Gastroesophageal sphincter (tissue), 4 donors: ENCODE measurements at regions not wholly inside any gene's neighbourhood (a gene's known extent, or its start where the extent isn't known, plus 50 kb on each side); places are given as distances from the start of the nearest gene placed in this dataset.
"Not testable (repeated sequence)": the region's sequence is repeated elsewhere in the genome, so short reads cannot be mapped to it uniquely, and the experiment has no call there.

Experiments
- ATAC-seq: fragments of 150-250 bp; one replicate; pipeline ENCODE4 v1.9.1; 2016; ENCODE audit warnings: mild to moderate bottlenecking, moderate library complexity
- H3K27ac ChIP-seq, 4 donors: fragments of 200-600 bp; sonication (generic) in 3 of 4; 1 replicate in 3 of 4; 2 replicates in 1 of 4; pipeline ENCODE4 v1.5.1; 2016 to 2019
- H3K27me3 ChIP-seq: fragments of 200-600 bp; sonication (generic); one replicate; pipeline ENCODE4 v1.5.1; 2019
- H3K36me3 ChIP-seq, 2 donors: fragments of 200-600 bp; sonication (generic); one replicate each; pipeline ENCODE4 v1.5.1; 2019; ENCODE audit warnings: control low read depth in 1 of 2
- H3K4me1 ChIP-seq, 3 donors: fragments of 200-600 bp; sonication (generic); 1 replicate in 2 of 3; 2 replicates in 1 of 3; pipeline ENCODE4 v1.5.1; 2016 to 2019; ENCODE audit warnings: control low read depth in 2 of 3
- H3K4me3 ChIP-seq, 2 donors: fragments of 200-600 bp; sonication (generic); one replicate each; pipeline ENCODE4 v1.5.1; 2019; ENCODE audit warnings: mild to moderate bottlenecking in 1 of 2, moderate library complexity in 1 of 2
- H3K9me3 ChIP-seq, 3 donors: fragments of 200-600 bp; sonication (generic); one replicate each; pipeline ENCODE4 v1.5.1; 2017 to 2019; ENCODE audit warnings: control low read depth in 2 of 3
- CTCF ChIP-seq, 4 experiments: fragments of 200-600 bp in 2 of 4; fragments of 450-650 bp in 2 of 4; sonication (generic) in 1 of 4; IDR thresholded peaks; one replicate each; pipeline ENCODE4 v1.5.1; 2017 to 2019; ENCODE audit warnings: antibody characterized with exemption in 4 of 4, mild to moderate bottlenecking in 2 of 4, moderate library complexity in 2 of 4
- EP300 ChIP-seq: sonication (generic); formaldehyde crosslinking; IDR thresholded peaks from one replicate; pipeline ENCODE4 v1.6.1; 2017; ENCODE audit warnings: antibody characterized with exemption, mild to moderate bottlenecking
- POLR2A ChIP-seq, 2 donors: fragments of 450-650 bp; IDR thresholded peaks; one replicate each; pipeline ENCODE4 v1.6.1; 2017; ENCODE audit warnings: antibody characterized with exemption in 2 of 2, mild to moderate bottlenecking in 2 of 2, moderate library complexity in 1 of 2
- POLR2AphosphoS5 ChIP-seq: sonication (generic); formaldehyde crosslinking; IDR thresholded peaks from one replicate; pipeline ENCODE4 v1.6.1; 2017; ENCODE audit warnings: antibody characterized with exemption
- WGBS, 2 donors: methylation state at CpG; one replicate each; pipeline ENCODE4 v1.1.5; 2018; ENCODE audit warnings: low coverage in 1 of 2; 5-methylcytosine and 5-hydroxymethylcytosine counted together

- ATAC-seq, result no peak
- no peaks in the 10 kb centered on the region for H3K4me1 ChIP-seq
Measured at GRCh38 chr6:22173311-22173710, 123.5 kb downstream of the PRL start.

GRCh38 chr6:22180250-22180649 lies 116.6 kb downstream of the PRL start:
- not testable (repeated sequence) for H3K4me1 ChIP-seq, H3K27ac ChIP-seq, H3K27me3 ChIP-seq, ATAC-seq, H3K4me3 ChIP-seq
- peaks cover 0 to 34% (median 2%) of the 10 kb centered on the region in 3 donors for H3K9me3 ChIP-seq
- peaks cover 0 to 11% of the 10 kb centered on the region in 2 donors for H3K36me3 ChIP-seq
- 83 to 94% methylated on average over 6 to 12 of the region's 20 CpGs for WGBS, 2 donors

More at GRCh38 chr6:22173311-22173710, 123.5 kb downstream of the PRL start:
- H3K9me3 ChIP-seq, result peaks cover 0 to 28% (median 0%) of the 10 kb centered on the region in 3 donors
- peaks cover 0 to 14% of the 10 kb centered on the region in 2 donors for H3K36me3 ChIP-seq
- H3K27ac ChIP-seq, result no peak overlapping the region
- TF ChIP-seq POLR2A (IDR thresholded peaks at IDR 0.05), result no peak
- TF ChIP-seq POLR2AphosphoS5, result no peak
- no peak for TF ChIP-seq EP300
- TF ChIP-seq CTCF (IDR thresholded peaks at IDR 0.05), result no peak
- H3K27me3 ChIP-seq, result no peaks in the 10 kb centered on the region
- H3K4me3 ChIP-seq, result no peak overlapping the region

- Histone ChIP-seq H3K27ac (no peak overlapping the region), H3K4me3 (no peak overlapping the region), H3K4me1 (no peaks in the 10 kb centered on the region), H3K27me3 (no peaks in the 10 kb centered on the region), H3K9me3 (peaks cover 0 to 36% (median 2%) of the 10 kb centered on the region in 3 donors), H3K36me3 (peaks cover 0 to 11% of the 10 kb centered on the region in 2 donors)
- ATAC-seq, result no peak
- TF ChIP-seq POLR2A (IDR thresholded peaks at IDR 0.05) (no peak), CTCF (IDR thresholded peaks at IDR 0.05) (no peak), POLR2AphosphoS5 (no peak), EP300 (no peak)
Measured at GRCh38 chr6:22184371-22184770, 112.5 kb downstream of the PRL start.

- 87 to 94% methylated on average over 6 of the region's 6 CpGs for WGBS, 2 donors
- H3K9me3 ChIP-seq, result peaks cover 0 to 5% (median 0%) of the 10 kb centered on the region in 3 donors
Measured at GRCh38 chr6:22189946-22190345, 106.9 kb downstream of the PRL start.

GRCh38 chr6:22194188-22194921 lies 102.5 kb downstream of the PRL start:
- 61 to 80% methylated on average over 2 to 3 of the region's 3 CpGs for WGBS, 2 donors
- Histone ChIP-seq H3K27me3 (no peaks in the 10 kb centered on the region), H3K4me1 (peaks cover 0 to 9% (median 0%) of the 10 kb centered on the region in 3 donors), H3K27ac (no peak overlapping the region), H3K4me3 (no peak overlapping the region), H3K36me3 (no peaks in the 10 kb centered on the region), H3K9me3 (no peaks in the 10 kb centered on the region)
- TF ChIP-seq POLR2AphosphoS5 (no peak), POLR2A (IDR thresholded peaks at IDR 0.05) (no peak), EP300 (no peak), CTCF (IDR thresholded peaks at IDR 0.05) (no peak)
- ATAC-seq, result no peak

More at GRCh38 chr6:22189946-22190345, 106.9 kb downstream of the PRL start:
- no peak overlapping the region for H3K4me3 ChIP-seq
- no peaks in the 10 kb centered on the region for H3K27me3 ChIP-seq
- H3K36me3 ChIP-seq, result no peaks in the 10 kb centered on the region
- no peak overlapping the region for H3K27ac ChIP-seq
- peaks cover 0 to 9% (median 0%) of the 10 kb centered on the region in 3 donors for H3K4me1 ChIP-seq
- TF ChIP-seq POLR2A (IDR thresholded peaks at IDR 0.05) (no peak), EP300 (no peak), CTCF (IDR thresholded peaks at IDR 0.05) (no peak), POLR2AphosphoS5 (no peak)
- ATAC-seq, result no peak
